GM23248 (cell line): ENCODE measurements at regions not wholly inside any gene's neighbourhood (a gene's known extent, or its start where the extent isn't known, plus 50 kb on each side); places are given as distances from the start of the nearest gene placed in this dataset.
"Not testable (repeated sequence)": the region's sequence is repeated elsewhere in the genome, so short reads cannot be mapped to it uniquely, and the experiment has no call there.

ENCODE experiments used
- DNase-seq: peaks from one replicate; pipeline ENCODE4 v3.0.0-alpha.2; 2015
- H2AFZ ChIP-seq: fragments of 200-600 bp; sonication (generic); 2 replicates; pipeline ENCODE4 v1.6.1; 2016; ENCODE audit warnings: antibody characterized with exemption
- H3F3A ChIP-seq: fragments of 200-600 bp; sonication (generic); 2 replicates; pipeline ENCODE4 v1.6.1; 2016; ENCODE audit warnings: mild to moderate bottlenecking, antibody characterized with exemption, mixed run types; ENCODE audit not compliant: insufficient read depth
- H3K27ac ChIP-seq: fragments of 200-600 bp; sonication (generic); 2 replicates; pipeline ENCODE4 v1.5.1; 2016; ENCODE audit warnings: mild to moderate bottlenecking
- H3K27me3 ChIP-seq: fragments of 200-600 bp; sonication (generic); replicated peaks from 2 replicates; pipeline ENCODE4 v1.6.1; 2016; ENCODE audit warnings: mild to moderate bottlenecking; ENCODE audit not compliant: insufficient read depth
- H3K36me3 ChIP-seq: fragments of 200-600 bp; sonication (generic); 2 replicates; pipeline ENCODE4 v1.6.1; 2016; ENCODE audit warnings: low read depth, mild to moderate bottlenecking
- H3K4me1 ChIP-seq: fragments of 200-600 bp; sonication (generic); 2 replicates; pipeline ENCODE4 v1.6.1; 2016; ENCODE audit warnings: mild to moderate bottlenecking; ENCODE audit not compliant: insufficient read depth
- H3K4me2 ChIP-seq: fragments of 200-600 bp; sonication (generic); one replicate; pipeline ENCODE4 v1.6.1; 2016; ENCODE audit warnings: mild to moderate bottlenecking; ENCODE audit not compliant: unreplicated experiment
- H3K4me3 ChIP-seq: fragments of 200-600 bp; sonication (generic); 2 replicates; pipeline ENCODE4 v1.5.1; 2016; ENCODE audit warnings: mild to moderate bottlenecking
- H3K79me2 ChIP-seq: fragments of 200-600 bp; sonication (generic); 2 replicates; pipeline ENCODE4 v1.6.1; 2016; ENCODE audit warnings: mild to moderate bottlenecking; ENCODE audit not compliant: insufficient read depth
- H3K9ac ChIP-seq: fragments of 200-600 bp; sonication (generic); 2 replicates; pipeline ENCODE4 v1.6.1; 2016; ENCODE audit warnings: mild to moderate bottlenecking
- H3K9me2 ChIP-seq: fragments of 200-600 bp; sonication (generic); 2 replicates; pipeline ENCODE4 v1.6.1; 2016; ENCODE audit warnings: mixed run types, mild to moderate bottlenecking, moderate library complexity; ENCODE audit not compliant: insufficient read depth
- H3K9me3 ChIP-seq: fragments of 200-600 bp; sonication (generic); one replicate; pipeline ENCODE4 v1.6.1; 2017; ENCODE audit warnings: low read depth
- H4K20me1 ChIP-seq: fragments of 200-600 bp; sonication (generic); 2 replicates; pipeline ENCODE4 v1.6.0; 2016; ENCODE audit not compliant: insufficient read depth
- EZH2 ChIP-seq: fragments of 200-600 bp; sonication (generic); IDR thresholded peaks from 2 replicates; pipeline ENCODE4 v1.6.1; 2018; ENCODE audit warnings: antibody characterized with exemption, mild to moderate bottlenecking; ENCODE audit not compliant: insufficient read depth, poor library complexity, severe bottlenecking
- EZH2phosphoT487 ChIP-seq: fragments of 200-600 bp; sonication (generic); IDR thresholded peaks from 2 replicates; pipeline ENCODE4 v1.6.1; 2018; ENCODE audit warnings: antibody characterized with exemption, moderate library complexity, mild to moderate bottlenecking, low read depth; ENCODE audit not compliant: insufficient read depth
- WGBS, 2 experiments: methylation state at CpG; one replicate each; pipeline ENCODE4 v1.1.6; 2015 to 2017; ENCODE audit warnings: low lambda C conversion rate in 2 of 2, low coverage in 1 of 2; ENCODE audit errors: missing lambda C conversion rate in 2 of 2; 5-methylcytosine and 5-hydroxymethylcytosine counted together
- in situ Hi-C: fragments of 300-500 bp; cut with MboI; formaldehyde crosslinking; loops from 2 replicates; pipeline ENCODE4 v1.15.0; 2020

GRCh38 chr16:52308051-52308450 is 238.9 kb downstream of the TOX3 start:
- in situ Hi-C loops: no loop called here
- Histone ChIP-seq H3K4me3 (no peak overlapping the region), H2AFZ (no peak overlapping the region), H3F3A (no peaks in the 10 kb centered on the region), H3K36me3 (no peaks in the 10 kb centered on the region), H3K9ac (no peak overlapping the region), H3K9me2 (no peaks in the 10 kb centered on the region), H3K4me1 (no peaks in the 10 kb centered on the region), H3K9me3 (no peaks in the 10 kb centered on the region), H4K20me1 (no peaks in the 10 kb centered on the region), H3K79me2 (no peaks in the 10 kb centered on the region), H3K27me3 (no peaks in the 10 kb centered on the region), H3K27ac (no peak overlapping the region), H3K4me2 (no peak overlapping the region)
- DNase-seq: no peak
- TF ChIP-seq EZH2phosphoT487: no peak
- no peak for TF ChIP-seq EZH2
- 3 to 6% methylated on average over 3 of the region's 3 CpGs for WGBS, 2 experiments

- 21 to 23% methylated on average over 4 of the region's 4 CpGs for WGBS, 2 experiments
- Histone ChIP-seq H3K4me1 (no peaks in the 10 kb centered on the region), H3K36me3 (no peaks in the 10 kb centered on the region), H3K4me3 (no peak overlapping the region), H3K4me2 (no peak overlapping the region), H4K20me1 (no peaks in the 10 kb centered on the region), H3K9me2 (no peaks in the 10 kb centered on the region), H3K27ac (no peak overlapping the region), H3K9ac (no peak overlapping the region), H2AFZ (no peak overlapping the region), H3F3A (no peaks in the 10 kb centered on the region), H3K9me3 (no peaks in the 10 kb centered on the region), H3K27me3 (no peaks in the 10 kb centered on the region), H3K79me2 (no peaks in the 10 kb centered on the region)
- in situ Hi-C loops: no loop called here
- TF ChIP-seq EZH2: no peak
- no peak for TF ChIP-seq EZH2phosphoT487
- DNase-seq: no peak
These were observed 245.9 kb downstream of the TOX3 start for GRCh38 chr16:52301026-52301425.

- Histone ChIP-seq H3K9me3 (no peaks in the 10 kb centered on the region), H3K9me2 (no peaks in the 10 kb centered on the region), H4K20me1 (no peaks in the 10 kb centered on the region), H3K36me3 (no peaks in the 10 kb centered on the region), H3K4me3 (no peak overlapping the region), H3F3A (no peaks in the 10 kb centered on the region), H3K4me2 (no peak overlapping the region), H3K4me1 (no peaks in the 10 kb centered on the region), H3K27me3 (no peaks in the 10 kb centered on the region), H3K27ac (no peak overlapping the region), H2AFZ (no peak overlapping the region), H3K79me2 (no peaks in the 10 kb centered on the region), H3K9ac (no peak overlapping the region)
- TF ChIP-seq EZH2phosphoT487 (no peak), EZH2 (no peak)
- DNase-seq: no peak
- in situ Hi-C loops: no loop called here
These were observed 248.2 kb downstream of the TOX3 start for GRCh38 chr16:52298769-52299168.

DNA sequence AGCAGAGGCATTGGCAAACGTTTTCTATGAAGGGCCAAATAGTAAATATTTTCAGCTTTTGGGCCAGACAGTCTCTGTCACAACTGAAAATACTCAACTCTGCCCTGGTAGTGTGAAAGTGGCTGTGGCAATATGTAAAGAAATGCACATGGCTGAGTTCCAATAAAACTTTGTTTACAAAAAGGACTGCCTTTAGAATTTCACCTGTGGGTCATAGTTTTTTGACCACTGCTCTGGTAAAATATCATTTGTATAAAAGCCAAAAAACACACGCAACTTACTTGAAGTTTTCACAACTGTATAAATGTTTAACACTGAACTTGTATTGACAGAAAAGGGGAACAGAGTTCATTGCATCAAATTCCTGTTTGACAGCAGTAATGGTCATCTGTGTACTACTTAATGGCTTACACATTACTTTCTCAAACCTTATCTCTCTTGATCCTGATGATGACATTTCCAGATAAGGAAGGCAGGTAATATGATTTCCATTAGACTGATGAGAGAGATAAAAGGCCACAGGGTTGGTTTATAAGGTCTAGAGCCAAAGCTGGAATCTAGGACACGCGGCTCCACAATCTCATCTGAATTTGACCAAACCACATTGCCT is 250.1 kb downstream of the TOX3 start:
- H3K27me3 ChIP-seq, H3K4me2 ChIP-seq, H3F3A ChIP-seq, H3K79me2 ChIP-seq, H3K4me3 ChIP-seq, H2AFZ ChIP-seq, H3K27ac ChIP-seq, H3K9ac ChIP-seq, H3K9me3 ChIP-seq, H3K36me3 ChIP-seq, H3K4me1 ChIP-seq, H3K9me2 ChIP-seq, H4K20me1 ChIP-seq, in situ Hi-C loops, DNase-seq: not testable (repeated sequence)
- 27 to 33% methylated on average over 4 of the region's 4 CpGs for WGBS, 2 experiments

DNA sequence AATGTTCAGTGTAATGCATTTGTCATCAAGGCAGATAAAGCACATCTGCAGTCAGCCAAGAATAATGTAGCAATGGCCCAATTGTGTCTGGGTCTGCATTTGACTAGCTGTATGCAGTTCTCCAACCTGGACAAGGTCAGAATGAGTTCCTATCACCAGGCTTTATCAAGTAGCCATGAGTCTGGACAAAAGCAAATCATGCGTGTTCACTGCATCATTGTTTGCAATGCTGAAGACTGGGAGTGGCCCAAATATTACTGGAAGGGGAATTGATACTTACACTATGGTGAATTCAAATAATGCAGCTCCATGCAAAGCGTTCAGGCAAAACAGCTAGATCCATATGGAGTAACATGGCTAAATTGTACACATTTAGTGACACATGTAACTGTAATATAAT is 250.9 kb downstream of the TOX3 start:
- H3K4me2 ChIP-seq: no peak overlapping the region

More for the DNA sequence above, 250.9 kb downstream of the TOX3 start:
- H2AFZ ChIP-seq: no peak overlapping the region
- in situ Hi-C loops: no loop called here
- TF ChIP-seq EZH2: no peak
- no peak for TF ChIP-seq EZH2phosphoT487
- no peaks in the 10 kb centered on the region for H3F3A ChIP-seq
- no peak overlapping the region for H3K4me3 ChIP-seq
- H4K20me1 ChIP-seq: no peaks in the 10 kb centered on the region
- DNase-seq: no peak
- no peaks in the 10 kb centered on the region for H3K27me3 ChIP-seq
- no peaks in the 10 kb centered on the region for H3K9me3 ChIP-seq
- WGBS, 2 experiments: 16% methylated on average over 2 of the region's 2 CpGs
- H3K79me2 ChIP-seq: no peaks in the 10 kb centered on the region
- H3K4me1 ChIP-seq: no peaks in the 10 kb centered on the region
- no peak overlapping the region for H3K27ac ChIP-seq
- H3K36me3 ChIP-seq: no peaks in the 10 kb centered on the region
- no peak overlapping the region for H3K9ac ChIP-seq
- no peaks in the 10 kb centered on the region for H3K9me2 ChIP-seq
